ENCODE measurements at regions not wholly inside any gene's neighbourhood (a gene's known extent, or its start where the extent isn't known, plus 50 kb on each side); places are given as distances from the start of the nearest gene placed in this dataset.

GRCh38 chr4:35364321-35364870 lies 879.9 kb downstream of the ARAP2 start:
- peaks cover 7% of the 10 kb centered on the region for H3K9me3 Mint-ChIP-seq
- no peak overlapping the region for H3K27ac Mint-ChIP-seq
- H3K27me3 Mint-ChIP-seq: no peaks in the 10 kb centered on the region
- H3K4me3 Mint-ChIP-seq: no peak overlapping the region
- H3K36me3 Mint-ChIP-seq: no peaks in the 10 kb centered on the region
- no peaks in the 10 kb centered on the region for H3K4me1 Mint-ChIP-seq

- no peak overlapping the region for H3K4me3 Mint-ChIP-seq
- no peaks in the 10 kb centered on the region for H3K4me1 Mint-ChIP-seq
- no peaks in the 10 kb centered on the region for H3K36me3 Mint-ChIP-seq
- peaks cover 7% of the 10 kb centered on the region for H3K9me3 Mint-ChIP-seq
- no peaks in the 10 kb centered on the region for H3K27me3 Mint-ChIP-seq
- no peak overlapping the region for H3K27ac Mint-ChIP-seq
Measured at GRCh38 chr4:35365186-35365585, 879.1 kb downstream of the ARAP2 start.

GRCh38 chr4:35399912-35400311 lies 844.4 kb downstream of the ARAP2 start:
- H3K27me3 Mint-ChIP-seq: no peaks in the 10 kb centered on the region
- no peaks in the 10 kb centered on the region for H3K4me1 Mint-ChIP-seq
- H3K4me3 Mint-ChIP-seq: no peak overlapping the region
- H3K36me3 Mint-ChIP-seq: no peaks in the 10 kb centered on the region
- no peak overlapping the region for H3K27ac Mint-ChIP-seq
- H3K9me3 Mint-ChIP-seq: peaks cover 9% of the 10 kb centered on the region

- H3K9me3 Mint-ChIP-seq: no peaks in the 10 kb centered on the region
- no peak overlapping the region for H3K4me3 Mint-ChIP-seq
- H3K4me1 Mint-ChIP-seq: no peaks in the 10 kb centered on the region
- no peaks in the 10 kb centered on the region for H3K36me3 Mint-ChIP-seq
- H3K27me3 Mint-ChIP-seq: no peaks in the 10 kb centered on the region
- no peak overlapping the region for H3K27ac Mint-ChIP-seq
Measured at GRCh38 chr4:35423104-35423503, 821.2 kb downstream of the ARAP2 start.

- H3K9me3 Mint-ChIP-seq: peaks cover 17% of the 10 kb centered on the region
- no peak overlapping the region for H3K27ac Mint-ChIP-seq
- H3K36me3 Mint-ChIP-seq: peaks cover 2% of the 10 kb centered on the region
- no peaks in the 10 kb centered on the region for H3K4me1 Mint-ChIP-seq
- no peaks in the 10 kb centered on the region for H3K27me3 Mint-ChIP-seq
- H3K4me3 Mint-ChIP-seq: no peak overlapping the region
Measured at GRCh38 chr4:35447474-35447873, 796.8 kb downstream of the ARAP2 start.

- Mint-ChIP-seq H3K27me3 (no peaks in the 10 kb centered on the region), H3K36me3 (no peaks in the 10 kb centered on the region), H3K4me1 (no peaks in the 10 kb centered on the region), H3K9me3 (peaks cover 22% of the 10 kb centered on the region), H3K27ac (no peak overlapping the region), H3K4me3 (no peak overlapping the region)
Measured at GRCh38 chr4:35459045-35459444, 785.3 kb downstream of the ARAP2 start.

- Mint-ChIP-seq H3K4me1 (no peaks in the 10 kb centered on the region), H3K36me3 (no peaks in the 10 kb centered on the region), H3K27ac (no peak overlapping the region), H3K27me3 (no peaks in the 10 kb centered on the region), H3K4me3 (no peak overlapping the region), H3K9me3 (peaks cover 22% of the 10 kb centered on the region)
Measured at GRCh38 chr4:35461931-35462659, 782.2 kb downstream of the ARAP2 start.

- no peak overlapping the region for H3K4me3 Mint-ChIP-seq
- no peaks in the 10 kb centered on the region for H3K36me3 Mint-ChIP-seq
- H3K9me3 Mint-ChIP-seq: peaks cover 22% of the 10 kb centered on the region
- H3K27me3 Mint-ChIP-seq: no peaks in the 10 kb centered on the region
- H3K27ac Mint-ChIP-seq: no peak overlapping the region
- no peaks in the 10 kb centered on the region for H3K4me1 Mint-ChIP-seq
Measured at GRCh38 chr4:35463251-35463952, 780.9 kb downstream of the ARAP2 start.

- Mint-ChIP-seq H3K4me3 (no peak overlapping the region), H3K9me3 (peaks cover 12% of the 10 kb centered on the region)
Measured at GRCh38 chr4:35464964-35465528, 779.3 kb downstream of the ARAP2 start.

GRCh38 chr4:35491093-35491492 lies 753.2 kb downstream of the ARAP2 start:
- Mint-ChIP-seq H3K27ac (no peak overlapping the region), H3K4me3 (no peak overlapping the region), H3K4me1 (no peaks in the 10 kb centered on the region), H3K27me3 (no peaks in the 10 kb centered on the region), H3K9me3 (no peaks in the 10 kb centered on the region), H3K36me3 (no peaks in the 10 kb centered on the region)

More at GRCh38 chr4:35464964-35465528, 779.3 kb downstream of the ARAP2 start:
- Mint-ChIP-seq H3K27me3 (no peaks in the 10 kb centered on the region), H3K27ac (no peak overlapping the region), H3K36me3 (no peaks in the 10 kb centered on the region), H3K4me1 (no peaks in the 10 kb centered on the region)

GRCh38 chr4:35493977-35494376 lies 750.3 kb downstream of the ARAP2 start:
- no peak overlapping the region for H3K4me3 Mint-ChIP-seq
- no peaks in the 10 kb centered on the region for H3K36me3 Mint-ChIP-seq
- no peaks in the 10 kb centered on the region for H3K27me3 Mint-ChIP-seq
- no peak overlapping the region for H3K27ac Mint-ChIP-seq
- no peaks in the 10 kb centered on the region for H3K4me1 Mint-ChIP-seq
- H3K9me3 Mint-ChIP-seq: no peaks in the 10 kb centered on the region

GRCh38 chr4:35494955-35495354 lies 749.4 kb downstream of the ARAP2 start:
- Mint-ChIP-seq H3K4me1 (no peaks in the 10 kb centered on the region), H3K27ac (no peak overlapping the region), H3K9me3 (no peaks in the 10 kb centered on the region), H3K36me3 (no peaks in the 10 kb centered on the region), H3K27me3 (no peaks in the 10 kb centered on the region), H3K4me3 (no peak overlapping the region)

- H3K4me3 Mint-ChIP-seq: no peak overlapping the region
- no peaks in the 10 kb centered on the region for H3K27me3 Mint-ChIP-seq
- H3K4me1 Mint-ChIP-seq: no peaks in the 10 kb centered on the region
- H3K27ac Mint-ChIP-seq: no peak overlapping the region
- H3K9me3 Mint-ChIP-seq: no peaks in the 10 kb centered on the region
- H3K36me3 Mint-ChIP-seq: no peaks in the 10 kb centered on the region
Measured at GRCh38 chr4:35500812-35501211, 743.5 kb downstream of the ARAP2 start.

- no peaks in the 10 kb centered on the region for H3K4me1 Mint-ChIP-seq
- no peaks in the 10 kb centered on the region for H3K9me3 Mint-ChIP-seq
- H3K27ac Mint-ChIP-seq: no peak overlapping the region
- H3K36me3 Mint-ChIP-seq: no peaks in the 10 kb centered on the region
- H3K27me3 Mint-ChIP-seq: no peaks in the 10 kb centered on the region
- H3K4me3 Mint-ChIP-seq: no peak overlapping the region
Measured at GRCh38 chr4:35503435-35503834, 740.9 kb downstream of the ARAP2 start.

- Mint-ChIP-seq H3K36me3 (no peaks in the 10 kb centered on the region), H3K27ac (no peak overlapping the region), H3K9me3 (no peaks in the 10 kb centered on the region), H3K27me3 (no peaks in the 10 kb centered on the region), H3K4me1 (no peaks in the 10 kb centered on the region), H3K4me3 (no peak overlapping the region)
Measured at GRCh38 chr4:35506161-35506560, 738.2 kb downstream of the ARAP2 start.

GRCh38 chr4:35511851-35512250 lies 732.5 kb downstream of the ARAP2 start:
- no peaks in the 10 kb centered on the region for H3K9me3 Mint-ChIP-seq

More at GRCh38 chr4:35511851-35512250, 732.5 kb downstream of the ARAP2 start:
- Mint-ChIP-seq H3K36me3 (no peaks in the 10 kb centered on the region), H3K27me3 (no peaks in the 10 kb centered on the region), H3K4me3 (no peak overlapping the region), H3K4me1 (no peaks in the 10 kb centered on the region), H3K27ac (no peak overlapping the region)

Measured in activated naive CD4-positive, alpha-beta T cell treated with anti-CD3 and anti-CD28 coated beads, Interleukin-2, amount 50 U/mL, for 24 hours (primary cell).